HCT116 (cell line): ENCODE measurements at regions not wholly inside any gene's neighbourhood (a gene's known extent, or its start where the extent isn't known, plus 50 kb on each side); places are given as distances from the start of the nearest gene placed in this dataset.

Experiments used
- ATAC-seq: fragments of 200-7000 bp; cut with Tn5 transposase; 2 replicates; pipeline ENCODE4 v1.9.1; 2020; ENCODE audit warnings: mild to moderate bottlenecking, moderate library complexity
- BruUV-seq: library from RNA; stranded (reverse); fragments of 400-500 nt; replicated peaks from 2 replicates; lab custom pipeline; 2021; lab: Mats Ljungman, UMichigan
- CTCF ChIA-PET: fragments of 300-600 bp; sonication (Branson Sonifier 250); formaldehyde crosslinking; loops from one replicate; lab custom pipeline; 2021; ENCODE audit warnings: antibody characterized with exemption; lab: Charles Lee
- POLR2A ChIA-PET: fragments of 300-600, 350-600 bp; sonication (Branson Sonifier 250); formaldehyde crosslinking; loops from one replicate; lab custom pipeline; 2021; ENCODE audit warnings: antibody characterized with exemption; lab: Charles Lee
- RAD21 ChIA-PET, 2 experiments: fragments of 300-600 bp; sonication (Branson Sonifier 250); formaldehyde crosslinking; loops; one replicate each; lab custom pipeline; 2023; ENCODE audit warnings: low total read pairs in 2 of 2; ENCODE audit not compliant: uncharacterized antibody in 2 of 2, unreplicated experiment in 2 of 2, low non-redundant PET in 1 of 2; lab: Charles Lee
- DNase-seq: peaks from one replicate; pipeline ENCODE4 v3.0.0-alpha.2; 2010; ENCODE audit warnings: low read depth, low spot score
- H2AFZ ChIP-seq: fragments of 200-600 bp; shearing (Covaris generic), sonication (generic); 2 replicates; pipeline ENCODE4 v1.6.1; 2017; ENCODE audit warnings: low read depth, mixed run types, mixed read lengths, antibody characterized with exemption, low read length; ENCODE audit not compliant: poor library complexity, severe bottlenecking
- H3K27ac ChIP-seq: 2 replicates; pipeline ENCODE4 v1.5.1; 2012; ENCODE audit warnings: low read depth, low read length
- H3K27me3 ChIP-seq: fragments of 200-600 bp; sonication (generic); 2 replicates; pipeline ENCODE4 v1.6.1; 2016; ENCODE audit warnings: mixed run types, low read length, mixed read lengths; ENCODE audit not compliant: insufficient read depth
- H3K36me3 ChIP-seq, 2 experiments: fragments of 200-500 bp in 1 of 2; fragments of 200-600 bp in 1 of 2; sonication (Bioruptor generic) in 1 of 2; sonication (generic) in 1 of 2; 2 replicates each; pipeline versions ENCODE4 v1.5.1 to v1.6.1; 2014 to 2016; ENCODE audit warnings: low read length in 2 of 2, inconsistent platforms in 1 of 2, mixed read lengths in 1 of 2, mixed run types in 1 of 2; ENCODE audit not compliant: insufficient read depth in 2 of 2, control insufficient read depth in 1 of 2
- H3K4me1 ChIP-seq, 2 experiments: fragments of 200-600 bp in 1 of 2; sonication (generic) in 1 of 2; 2 replicates each; pipeline versions ENCODE4 v1.5.1 to v1.6.1; 2012 to 2017; ENCODE audit warnings: low read length in 2 of 2, inconsistent platforms in 1 of 2, mild to moderate bottlenecking in 1 of 2, mixed read lengths in 1 of 2, mixed run types in 1 of 2, moderate library complexity in 1 of 2; ENCODE audit not compliant: insufficient read depth in 2 of 2, control insufficient read depth in 1 of 2
- H3K4me2 ChIP-seq: fragments of 200-600 bp; sonication (generic); 2 replicates; pipeline ENCODE4 v1.6.1; 2017; ENCODE audit warnings: mixed run types, low read length, mixed read lengths
- H3K4me3 ChIP-seq, 2 experiments: fragments of 200-600 bp in 1 of 2; sonication (generic) in 1 of 2; replicated peaks in 1 of 2; 2 replicates each; pipeline ENCODE4 v1.5.1; 2011 to 2016; ENCODE audit warnings: low read length in 2 of 2, control low read depth in 1 of 2, low read depth in 1 of 2, mild to moderate bottlenecking in 1 of 2, mixed read lengths in 1 of 2, mixed run types in 1 of 2
- H3K79me2 ChIP-seq: fragments of 200-600 bp; sonication (generic); 2 replicates; pipeline ENCODE4 v1.6.1; 2017; ENCODE audit warnings: mild to moderate bottlenecking, mixed run types, low read length, moderate library complexity, mixed read lengths; ENCODE audit not compliant: insufficient read depth
- H3K9ac ChIP-seq: fragments of 200-600 bp; sonication (generic); 2 replicates; pipeline ENCODE4 v1.6.1; 2016; ENCODE audit warnings: low read length, mixed read lengths
- H3K9me2 ChIP-seq: fragments of 200-600 bp; sonication (generic), shearing (Covaris generic); 2 replicates; pipeline ENCODE4 v1.6.1; 2017; ENCODE audit warnings: mixed run types, mild to moderate bottlenecking, moderate library complexity; ENCODE audit not compliant: insufficient read depth
- H3K9me3 ChIP-seq, 2 experiments: fragments of 200-500 bp in 1 of 2; fragments of 200-600 bp in 1 of 2; sonication (Bioruptor generic) in 1 of 2; sonication (generic) in 1 of 2; 2 replicates each; pipeline ENCODE4 v1.6.1; 2014 to 2017; ENCODE audit warnings: low read length in 2 of 2, mixed read lengths in 2 of 2, inconsistent platforms in 1 of 2, low read depth in 1 of 2, mild to moderate bottlenecking in 1 of 2, mixed run types in 1 of 2, moderate library complexity in 1 of 2; ENCODE audit not compliant: control insufficient read depth in 1 of 2, insufficient read depth in 1 of 2
- H4K20me1 ChIP-seq: fragments of 200-600 bp; sonication (generic), shearing (Covaris generic); 2 replicates; pipeline ENCODE4 v1.6.1; 2017; ENCODE audit warnings: mixed run types, mild to moderate bottlenecking, moderate library complexity; ENCODE audit not compliant: insufficient read depth
- CBX3 ChIP-seq: IDR thresholded peaks from 2 replicates; pipeline ENCODE4 v1.6.1; 2012; ENCODE audit warnings: low read depth
- CEBPB ChIP-seq: IDR thresholded peaks from 2 replicates; pipeline ENCODE4 v1.6.1; 2012; ENCODE audit warnings: low read depth
- EGR1 ChIP-seq: IDR thresholded peaks from 2 replicates; pipeline ENCODE4 v1.6.1; 2012; ENCODE audit warnings: low read depth
- ELF1 ChIP-seq: IDR thresholded peaks from 2 replicates; pipeline ENCODE4 v1.6.1; 2012; ENCODE audit warnings: low read depth, borderline replicate concordance
- EZH2 ChIP-seq: fragments of 200-600 bp; sonication (generic); IDR thresholded peaks from 2 replicates; pipeline ENCODE4 v1.6.1; 2017; ENCODE audit warnings: antibody characterized with exemption, mixed run types
- EZH2phosphoT487 ChIP-seq: fragments of 200-600 bp; IDR thresholded peaks from 2 replicates; pipeline ENCODE4 v1.6.1; 2018; ENCODE audit warnings: antibody characterized with exemption, borderline replicate concordance
- FOSL1 ChIP-seq: IDR thresholded peaks from 2 replicates; pipeline ENCODE4 v1.6.1; 2012; ENCODE audit warnings: low read depth
- JUND ChIP-seq: IDR thresholded peaks from 2 replicates; pipeline ENCODE4 v1.6.1; 2012
- POLR2A ChIP-seq: IDR thresholded peaks from 2 replicates; pipeline ENCODE4 v1.7.0; 2011; ENCODE audit warnings: borderline replicate concordance; ENCODE audit not compliant: insufficient read depth, insufficient read length; ENCODE audit errors: extremely low read depth
- POLR2AphosphoS5 ChIP-seq: IDR thresholded peaks from 2 replicates; pipeline ENCODE4 v1.6.1; 2011; ENCODE audit warnings: mild to moderate bottlenecking, low read depth, low read length, moderate library complexity
- RAD21 ChIP-seq: IDR thresholded peaks from 2 replicates; pipeline ENCODE4 v1.6.1; 2012; ENCODE audit warnings: low read depth, mild to moderate bottlenecking
- SP1 ChIP-seq: IDR thresholded peaks from 2 replicates; pipeline ENCODE4 v1.6.1; 2012; ENCODE audit warnings: low read depth
- TCF7L2 ChIP-seq: IDR thresholded peaks from 2 replicates; pipeline ENCODE4 v1.7.0; 2011; ENCODE audit warnings: borderline replicate concordance, inconsistent platforms; ENCODE audit not compliant: insufficient read depth, insufficient read length; ENCODE audit errors: extremely low read depth
- ZFX ChIP-seq: fragments of 450-650 bp; IDR thresholded peaks from 2 replicates; pipeline ENCODE4 v1.6.1; 2017
- ZNF274 ChIP-seq: fragments of 200-500 bp; sonication (Bioruptor generic); IDR thresholded peaks from 2 replicates; pipeline ENCODE4 v1.6.1; 2014; ENCODE audit warnings: mild to moderate bottlenecking, low read depth, low read length, inconsistent platforms
- intact Hi-C: fragments of 100-400 bp; cut with micrococcal nuclease; formaldehyde crosslinking; loops from 2 replicates; pipeline ENCODE4 v1.10.0; 2022
- TF ChIP-seq, protein P1 (sequence below): IDR thresholded peaks from 2 replicates; pipeline ENCODE4 v1.6.1; 2011; ENCODE audit warnings: mild to moderate bottlenecking, low read length, moderate library complexity; ENCODE audit not compliant: insufficient replicate concordance; ENCODE audit errors: extremely low read depth
- TF ChIP-seq, protein P2 (sequence below): IDR thresholded peaks from 2 replicates; pipeline ENCODE4 v1.6.1; 2012; ENCODE audit warnings: low read depth

DNA sequence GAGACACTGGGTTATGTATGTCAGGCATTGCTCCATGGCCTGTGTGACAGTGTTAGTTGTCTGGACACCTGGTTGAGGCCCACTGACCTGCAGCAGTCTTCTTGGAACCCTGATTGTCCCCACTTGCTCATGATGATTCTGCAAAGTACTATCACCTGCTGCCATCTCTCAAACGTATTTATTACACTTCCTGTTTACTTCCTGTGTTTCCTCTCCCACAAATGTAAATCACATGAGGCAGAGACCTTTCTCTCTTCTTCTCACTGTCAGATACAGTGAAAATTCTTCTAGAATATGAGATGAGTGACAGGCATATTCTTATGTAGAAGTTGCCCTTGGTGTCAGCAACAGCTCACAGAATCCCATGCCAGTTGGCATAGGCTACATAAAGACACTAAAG lies 186.9 kb upstream of the CNTN1 start:
- no peaks in the 10 kb centered on the region for H3K79me2 ChIP-seq
- RAD21 ChIA-PET: no interaction called here
- no peak overlapping the region for H3K27ac ChIP-seq
- H3K36me3 ChIP-seq: no peaks in the 10 kb centered on the region
- H3K9me3 ChIP-seq: no peaks in the 10 kb centered on the region
- no peaks in the 10 kb centered on the region for H3K27me3 ChIP-seq
- DNase-seq: no peak
- H4K20me1 ChIP-seq: no peaks in the 10 kb centered on the region
- no TSS peak for BruUV-seq
- CTCF ChIA-PET: no interaction called here
- POLR2A ChIA-PET: no interaction called here
- no peak overlapping the region for H3K4me3 ChIP-seq
- H3K4me2 ChIP-seq: no peak overlapping the region
- no peaks in the 10 kb centered on the region for H3K4me1 ChIP-seq
- no peak overlapping the region for H2AFZ ChIP-seq
- H3K9ac ChIP-seq: no peak overlapping the region
- ATAC-seq: no peak
- intact Hi-C loops: no loop called here
- no peaks in the 10 kb centered on the region for H3K9me2 ChIP-seq
- TF ChIP-seq FOSL1 (no peak), EZH2phosphoT487 (no peak), POLR2A (no peak), CEBPB (no peak), SP1 (no peak), ZFX (no peak), ZNF274 (no peak), TCF7L2 (no peak), POLR2AphosphoS5 (no peak), EGR1 (no peak), ELF1 (no peak), CBX3 (no peak), EZH2 (no peak), RAD21 (no peak), JUND (no peak)
- TF ChIP-seq, protein P1, sequence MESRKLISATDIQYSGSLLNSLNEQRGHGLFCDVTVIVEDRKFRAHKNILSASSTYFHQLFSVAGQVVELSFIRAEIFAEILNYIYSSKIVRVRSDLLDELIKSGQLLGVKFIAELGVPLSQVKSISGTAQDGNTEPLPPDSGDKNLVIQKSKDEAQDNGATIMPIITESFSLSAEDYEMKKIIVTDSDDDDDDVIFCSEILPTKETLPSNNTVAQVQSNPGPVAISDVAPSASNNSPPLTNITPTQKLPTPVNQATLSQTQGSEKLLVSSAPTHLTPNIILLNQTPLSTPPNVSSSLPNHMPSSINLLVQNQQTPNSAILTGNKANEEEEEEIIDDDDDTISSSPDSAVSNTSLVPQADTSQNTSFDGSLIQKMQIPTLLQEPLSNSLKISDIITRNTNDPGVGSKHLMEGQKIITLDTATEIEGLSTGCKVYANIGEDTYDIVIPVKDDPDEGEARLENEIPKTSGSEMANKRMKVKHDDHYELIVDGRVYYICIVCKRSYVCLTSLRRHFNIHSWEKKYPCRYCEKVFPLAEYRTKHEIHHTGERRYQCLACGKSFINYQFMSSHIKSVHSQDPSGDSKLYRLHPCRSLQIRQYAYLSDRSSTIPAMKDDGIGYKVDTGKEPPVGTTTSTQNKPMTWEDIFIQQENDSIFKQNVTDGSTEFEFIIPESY: no peak
- TF ChIP-seq, protein P2, sequence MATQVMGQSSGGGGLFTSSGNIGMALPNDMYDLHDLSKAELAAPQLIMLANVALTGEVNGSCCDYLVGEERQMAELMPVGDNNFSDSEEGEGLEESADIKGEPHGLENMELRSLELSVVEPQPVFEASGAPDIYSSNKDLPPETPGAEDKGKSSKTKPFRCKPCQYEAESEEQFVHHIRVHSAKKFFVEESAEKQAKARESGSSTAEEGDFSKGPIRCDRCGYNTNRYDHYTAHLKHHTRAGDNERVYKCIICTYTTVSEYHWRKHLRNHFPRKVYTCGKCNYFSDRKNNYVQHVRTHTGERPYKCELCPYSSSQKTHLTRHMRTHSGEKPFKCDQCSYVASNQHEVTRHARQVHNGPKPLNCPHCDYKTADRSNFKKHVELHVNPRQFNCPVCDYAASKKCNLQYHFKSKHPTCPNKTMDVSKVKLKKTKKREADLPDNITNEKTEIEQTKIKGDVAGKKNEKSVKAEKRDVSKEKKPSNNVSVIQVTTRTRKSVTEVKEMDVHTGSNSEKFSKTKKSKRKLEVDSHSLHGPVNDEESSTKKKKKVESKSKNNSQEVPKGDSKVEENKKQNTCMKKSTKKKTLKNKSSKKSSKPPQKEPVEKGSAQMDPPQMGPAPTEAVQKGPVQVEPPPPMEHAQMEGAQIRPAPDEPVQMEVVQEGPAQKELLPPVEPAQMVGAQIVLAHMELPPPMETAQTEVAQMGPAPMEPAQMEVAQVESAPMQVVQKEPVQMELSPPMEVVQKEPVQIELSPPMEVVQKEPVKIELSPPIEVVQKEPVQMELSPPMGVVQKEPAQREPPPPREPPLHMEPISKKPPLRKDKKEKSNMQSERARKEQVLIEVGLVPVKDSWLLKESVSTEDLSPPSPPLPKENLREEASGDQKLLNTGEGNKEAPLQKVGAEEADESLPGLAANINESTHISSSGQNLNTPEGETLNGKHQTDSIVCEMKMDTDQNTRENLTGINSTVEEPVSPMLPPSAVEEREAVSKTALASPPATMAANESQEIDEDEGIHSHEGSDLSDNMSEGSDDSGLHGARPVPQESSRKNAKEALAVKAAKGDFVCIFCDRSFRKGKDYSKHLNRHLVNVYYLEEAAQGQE: no peak
- TF ChIP-seq, all 23 proteins: peak for 0
